Suppressor macrophage treated with lipopolysaccharide for 1 hour (primary cell): ENCODE measurements at regions not wholly inside any gene's neighbourhood (a gene's known extent, or its start where the extent isn't known, plus 50 kb on each side); places are given as distances from the start of the nearest gene placed in this dataset.

Experiments used
- DNase-seq, 3 donors: peaks; one replicate each; pipeline ENCODE4 v3.0.0-alpha.2; 2020 to 2022

GRCh38 chr4:130559268-130559667, 1463.3 kb downstream of the C4orf33 start:
- DNase-seq: no peak

DNA sequence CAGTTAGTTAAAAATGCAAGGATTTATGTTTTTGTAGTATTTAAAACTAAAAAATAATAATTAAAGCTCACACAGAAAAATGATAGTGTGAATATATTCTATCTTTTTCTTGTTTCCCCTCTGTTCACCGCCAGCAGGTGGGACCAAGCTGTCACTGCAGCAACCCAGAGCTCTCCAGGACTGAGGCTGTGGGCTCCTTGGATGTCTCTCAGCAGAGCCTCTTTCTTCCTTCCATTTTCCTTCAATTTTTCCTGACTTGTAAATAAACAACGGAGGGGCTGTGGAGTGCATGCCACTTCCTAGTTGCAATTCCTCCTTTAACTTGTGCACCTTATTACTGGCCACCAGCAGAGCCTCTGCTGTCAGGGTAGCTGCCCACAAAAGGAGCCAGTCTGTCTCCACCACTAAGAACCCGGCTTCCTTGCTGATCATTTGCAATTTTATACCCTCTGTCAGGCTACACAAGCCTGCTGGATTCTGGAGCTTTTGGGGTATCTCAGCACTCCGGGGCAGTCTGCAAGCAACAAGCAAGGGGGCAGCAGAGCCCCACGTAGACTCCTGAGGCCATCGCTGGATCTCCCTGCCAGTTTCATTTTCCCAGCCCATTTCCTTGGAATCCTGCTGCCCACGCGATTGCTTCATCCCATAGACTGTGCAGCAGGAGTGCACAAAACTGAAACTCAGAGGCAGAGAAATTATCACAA, 1467.4 kb downstream of the C4orf33 start:
- DNase-seq: no peak

DNA sequence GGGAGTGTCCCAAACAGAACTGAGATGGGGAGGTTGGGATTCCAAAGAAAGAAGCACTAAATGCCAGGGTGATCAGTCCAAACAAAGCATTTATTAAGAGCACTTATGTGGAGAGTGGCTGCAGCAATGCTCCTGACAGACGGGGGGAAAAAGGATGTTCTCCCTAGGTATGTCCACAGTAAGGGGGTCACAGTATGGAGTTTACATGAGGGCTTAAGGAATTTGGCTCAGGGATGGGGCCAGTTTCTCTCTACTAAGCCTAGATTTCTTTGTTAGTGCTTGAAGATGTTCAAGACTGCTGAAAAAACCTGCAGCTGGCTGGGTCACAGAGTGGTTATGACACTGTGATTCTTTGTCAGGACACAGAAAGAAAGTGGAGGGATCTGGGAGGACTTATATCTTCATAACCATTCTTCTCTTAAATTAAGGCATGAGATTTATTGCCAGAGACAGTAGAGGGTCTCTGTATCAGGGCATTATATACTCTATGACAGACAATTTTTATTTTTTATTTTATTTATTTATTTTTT, 1468.0 kb downstream of the C4orf33 start:
- DNase-seq: no peak

DNA sequence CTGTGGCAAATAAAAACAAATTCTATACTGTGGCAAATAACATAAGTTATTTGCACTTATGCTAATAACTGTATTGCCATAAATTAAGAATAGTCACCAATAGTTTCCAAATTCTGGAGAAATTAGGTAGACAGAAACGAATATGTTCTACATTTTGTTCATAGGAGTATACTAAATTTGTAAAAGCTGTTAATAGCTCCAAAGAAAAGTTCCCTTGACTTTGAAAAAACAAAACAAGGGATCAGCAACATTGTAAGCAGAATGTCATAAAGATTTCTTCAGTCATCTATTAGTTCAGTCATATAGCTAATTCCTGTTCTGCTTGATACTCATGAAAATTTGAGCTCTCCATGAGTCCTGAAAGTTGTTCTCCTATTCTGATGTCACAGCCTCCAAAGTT, 1472.8 kb downstream of the C4orf33 start:
- DNase-seq: no peak

GRCh38 chr4:130573742-130574141, 1477.8 kb downstream of the C4orf33 start:
- DNase-seq: no peak

DNA sequence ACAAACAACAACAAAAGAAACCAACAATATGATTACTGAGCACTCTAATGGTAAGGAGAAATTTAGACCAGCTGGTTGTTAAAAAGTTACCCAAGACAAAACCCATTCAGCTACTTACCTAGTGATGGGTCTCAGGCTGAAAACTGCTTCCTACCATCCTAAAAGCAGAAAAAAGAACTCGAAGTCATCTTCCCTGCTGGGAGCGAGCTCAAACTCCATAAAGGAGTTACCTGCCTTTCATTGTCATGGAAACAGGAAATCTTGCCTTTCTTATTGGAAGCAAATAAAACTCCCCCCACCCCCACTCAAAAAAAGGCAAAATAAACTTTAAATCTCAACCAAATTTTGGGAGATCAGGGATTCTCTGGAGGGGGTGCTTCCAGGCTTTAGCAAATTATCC, 1478.3 kb downstream of the C4orf33 start:
- DNase-seq: no peak

DNA sequence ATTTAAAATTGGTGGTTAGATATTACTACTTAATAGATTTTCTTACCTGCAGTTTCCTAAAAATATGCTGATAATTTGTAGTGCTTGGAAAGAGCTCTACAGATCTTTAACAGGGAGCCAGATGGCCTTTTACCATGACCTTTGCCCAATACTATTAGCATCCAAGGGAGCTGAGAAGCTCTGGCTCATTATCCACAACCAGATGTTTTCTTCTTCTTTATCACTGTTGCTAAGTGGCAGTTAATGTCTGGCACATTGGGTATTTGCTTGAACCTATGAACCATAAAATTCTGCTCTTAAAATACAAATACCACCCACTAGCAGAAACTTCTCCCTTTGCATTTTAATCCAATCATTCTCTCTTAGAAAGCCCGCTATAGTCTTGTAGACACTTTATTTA, 1480.3 kb downstream of the C4orf33 start:
- no peak for DNase-seq

- no peak for DNase-seq
Observed at GRCh38 chr4:130591091-130591490, 1495.1 kb downstream of the C4orf33 start.

DNA sequence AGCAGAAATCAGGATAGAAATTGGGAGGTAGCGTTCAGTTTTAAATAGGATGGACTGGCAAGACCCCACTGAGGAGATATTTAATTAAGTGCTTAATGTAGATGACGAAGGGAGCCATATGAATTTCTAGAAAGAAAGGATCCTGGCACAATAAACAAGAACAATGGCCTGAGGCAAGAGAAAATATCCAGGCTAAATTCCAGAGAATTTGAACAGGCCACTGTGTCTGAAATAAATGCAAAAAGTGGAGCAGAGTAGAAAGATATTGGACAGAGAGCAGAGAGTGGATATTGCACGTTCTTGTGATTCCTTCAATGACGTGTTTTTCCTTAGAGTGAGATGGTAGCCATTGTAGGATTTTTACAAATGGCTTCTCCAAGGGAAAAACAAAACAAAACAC, 1504.8 kb downstream of the C4orf33 start:
- no peak for DNase-seq

- no peak for DNase-seq
Observed at GRCh38 chr4:130603043-130603442, 1507.1 kb downstream of the C4orf33 start.

DNA sequence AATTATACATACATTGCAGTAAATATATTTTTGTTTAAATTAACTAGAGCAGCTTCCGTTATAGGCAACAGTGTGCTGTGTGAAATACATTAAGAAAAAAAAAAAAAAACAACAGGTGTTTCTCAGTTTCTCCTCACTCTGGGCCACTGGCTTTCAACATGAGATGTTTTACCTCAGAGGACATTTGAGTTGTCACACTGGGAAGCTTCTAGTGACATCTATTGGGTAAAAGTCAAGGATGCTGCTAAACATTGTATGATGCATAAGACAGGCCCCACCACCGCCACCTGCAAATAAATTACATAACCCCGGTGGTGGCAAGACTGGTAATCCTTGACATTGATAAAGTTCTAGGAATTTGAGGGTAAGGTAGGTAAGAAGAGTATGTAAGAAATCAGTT, 1512.2 kb downstream of the C4orf33 start:
- no peak for DNase-seq

GRCh38 chr4:130628531-130628930, 1532.6 kb downstream of the C4orf33 start:
- DNase-seq: no peak

DNA sequence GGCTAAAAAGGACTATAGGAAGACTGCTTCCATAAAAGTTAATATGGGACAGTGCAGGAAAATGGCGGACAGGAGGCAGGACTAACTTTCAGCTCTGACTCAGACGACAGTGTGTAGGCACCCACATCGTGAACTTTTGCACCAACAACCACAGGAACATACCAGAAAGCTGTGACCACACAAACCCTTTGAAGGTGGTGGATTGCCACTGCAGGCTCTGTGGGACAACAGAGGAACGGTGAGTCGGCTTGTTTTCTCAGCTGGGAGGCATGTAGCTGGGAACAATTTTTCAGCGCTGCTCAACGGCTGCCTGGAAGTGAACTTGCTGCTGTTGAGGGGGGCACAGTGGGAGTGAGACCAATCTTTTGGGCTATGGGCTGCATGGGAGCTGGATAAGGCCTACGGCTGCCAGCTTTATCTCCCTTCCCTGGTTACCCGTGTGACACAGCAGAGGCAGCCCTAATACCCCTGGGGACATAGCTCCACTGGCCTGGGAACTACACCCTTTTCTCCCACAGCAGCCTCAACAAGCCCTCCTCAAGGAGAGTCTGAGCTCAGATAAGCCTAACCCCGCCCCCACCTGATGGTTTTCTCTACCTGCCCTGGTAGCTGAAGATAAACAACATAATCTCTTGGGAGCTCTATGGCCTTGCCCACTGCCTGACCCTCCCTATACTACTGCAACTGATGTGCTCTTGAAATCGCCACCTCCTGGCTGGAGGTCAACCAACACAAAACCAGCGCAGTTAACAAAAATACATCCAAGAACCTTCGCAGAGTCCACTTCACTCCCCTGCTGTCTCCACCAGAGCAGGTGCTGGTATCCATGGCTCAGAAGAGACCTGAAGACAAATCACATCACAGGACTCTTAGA, 1537.0 kb downstream of the C4orf33 start:
- DNase-seq: no peak

GRCh38 chr4:130636486-130636885, 1540.5 kb downstream of the C4orf33 start:
- DNase-seq: no peak

DNA sequence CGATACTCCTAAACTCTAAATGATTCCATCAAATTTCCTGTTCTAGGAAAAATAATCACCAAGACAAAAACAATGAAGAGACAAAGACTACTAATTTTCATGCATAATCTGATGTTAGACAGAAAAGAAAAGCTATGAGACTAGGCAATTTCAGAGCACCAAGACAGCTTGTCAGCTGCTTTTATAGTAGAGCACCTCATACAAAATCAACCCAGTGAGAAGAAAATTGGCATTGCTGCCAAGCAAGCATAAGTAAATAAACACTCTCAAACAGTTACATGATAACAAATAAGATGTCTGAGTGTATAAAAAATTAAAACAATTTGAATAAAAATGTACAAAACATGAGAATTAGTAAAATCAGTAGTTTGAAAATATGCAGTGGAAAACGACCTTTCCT, 1544.6 kb downstream of the C4orf33 start:
- no peak for DNase-seq

GRCh38 chr4:130646886-130647285, 1550.9 kb downstream of the C4orf33 start:
- DNase-seq: no peak

GRCh38 chr4:130648570-130648969, 1552.6 kb downstream of the C4orf33 start:
- no peak for DNase-seq

DNA sequence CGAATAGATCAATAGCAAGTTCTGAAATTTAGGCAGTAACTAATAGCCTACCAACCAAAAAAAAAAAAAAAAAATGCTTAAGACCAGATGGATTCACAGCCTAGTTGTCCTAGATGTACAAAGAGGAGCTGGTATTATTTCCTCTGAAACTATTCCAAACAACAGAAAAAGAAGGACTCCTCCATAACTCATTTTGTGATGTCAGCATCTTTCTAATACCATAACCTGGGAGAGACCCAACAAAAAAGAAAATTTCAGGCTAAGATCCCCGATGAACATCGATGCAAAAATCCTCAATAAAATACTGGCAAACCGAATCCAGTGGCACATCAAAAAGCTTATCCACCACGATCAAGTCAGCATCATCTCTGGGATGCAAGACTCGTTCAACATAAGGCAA, 1557.9 kb downstream of the C4orf33 start:
- DNase-seq: no peak

DNA sequence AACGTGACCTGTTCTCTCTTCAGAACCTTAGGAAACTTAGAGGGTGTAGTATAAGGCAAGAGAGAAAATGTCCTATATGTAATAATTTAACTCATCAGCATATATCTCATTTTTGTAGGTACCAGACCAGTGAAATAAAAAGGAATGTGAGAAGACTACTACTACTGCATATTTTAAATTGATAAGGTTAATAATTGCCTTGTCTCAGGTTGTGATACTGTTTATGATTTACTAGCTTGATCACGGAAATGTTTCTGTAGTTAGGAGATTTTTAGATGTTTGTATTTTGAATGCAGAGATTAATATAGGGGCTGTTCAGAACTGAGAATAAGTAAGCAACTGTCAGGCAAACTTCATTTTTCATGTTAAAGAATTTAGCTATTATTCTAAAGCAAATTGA, 1563.4 kb downstream of the C4orf33 start:
- no peak for DNase-seq

DNA sequence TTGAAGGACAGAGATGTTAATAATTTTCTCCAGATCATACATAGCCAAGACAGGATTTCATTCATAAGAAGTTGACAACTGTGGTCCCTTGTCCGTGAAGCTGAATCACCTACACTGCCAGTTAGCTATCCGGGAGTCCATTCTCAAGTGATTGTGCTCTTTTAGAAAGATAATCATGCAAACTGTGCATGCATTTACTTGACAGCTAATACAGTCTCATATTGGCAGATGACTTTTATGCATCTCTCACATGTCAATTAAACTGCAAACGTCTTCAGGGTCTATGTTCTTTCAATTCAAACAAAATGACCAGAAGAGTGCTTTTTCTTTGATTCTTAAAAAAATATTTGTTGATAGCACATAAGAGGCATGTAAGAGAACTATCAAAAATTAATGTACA, 1572.9 kb downstream of the C4orf33 start:
- DNase-seq: no peak

- DNase-seq: no peak
Observed at GRCh38 chr4:130675266-130675665, 1579.3 kb downstream of the C4orf33 start.

GRCh38 chr4:130689181-130689580, 1593.2 kb downstream of the C4orf33 start:
- no peak for DNase-seq

- DNase-seq: no peak
Observed at GRCh38 chr4:130698251-130698650, 1602.3 kb downstream of the C4orf33 start.

GRCh38 chr4:130699004-130699403, 1603.1 kb downstream of the C4orf33 start:
- no peak for DNase-seq
